Erythroblast (primary cell): ENCODE measurements at regions not wholly inside any gene's neighbourhood (a gene's known extent, or its start where the extent isn't known, plus 50 kb on each side); places are given as distances from the start of the nearest gene placed in this dataset.
A peak's percentile ranks its signal among the peaks of the same experiment; 100 is the strongest.
"Not testable (repeated sequence)": the region's sequence is repeated elsewhere in the genome, so short reads cannot be mapped to it uniquely, and the experiment has no call there.

Experiments
- DNase-seq, 2 experiments: peaks; one replicate each; lab custom pipeline; 2025; lab: John Stamatoyannopoulos, UW
- GATA1 ChIP-seq: IDR thresholded peaks from 2 replicates; pipeline ENCODE4 v1.6.1; 2011; ENCODE audit warnings: low read depth, mild to moderate bottlenecking, control low read depth, low read length, moderate library complexity
- POLR2A ChIP-seq: IDR thresholded peaks from 2 replicates; pipeline ENCODE4 v1.6.1; 2011; ENCODE audit warnings: mild to moderate bottlenecking, low read length

DNA sequence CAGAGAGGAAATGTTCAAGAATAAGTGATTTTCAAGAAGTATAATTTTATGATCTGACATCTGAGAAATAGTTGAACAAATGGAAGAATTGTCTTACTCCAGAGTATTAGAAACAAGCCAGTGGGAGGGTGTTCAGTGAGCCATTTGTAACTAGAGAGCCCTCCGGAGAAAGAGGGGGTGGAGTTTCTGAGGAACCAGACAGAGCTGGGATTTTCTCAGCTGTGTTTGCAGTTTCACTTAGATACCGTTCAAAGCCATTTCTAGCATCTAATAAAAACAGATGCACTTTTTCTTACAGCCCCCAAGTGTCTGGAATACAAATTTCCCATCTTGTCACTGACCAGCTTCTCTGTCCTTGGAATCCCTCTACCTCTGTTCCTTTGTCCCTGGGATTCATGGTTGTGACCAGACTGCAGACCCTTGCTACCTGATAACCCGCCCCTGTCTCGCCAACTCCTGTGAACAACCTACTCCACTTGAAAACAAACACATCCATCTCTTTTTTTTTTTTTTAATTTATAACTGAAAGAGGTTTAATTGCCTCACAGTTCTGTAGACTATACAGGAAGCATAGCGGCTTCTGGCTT, 132.8 kb upstream of the KLF3 start:
- DNase-seq = no peak
- no peak for TF ChIP-seq GATA1
- no peak for TF ChIP-seq POLR2A

DNA sequence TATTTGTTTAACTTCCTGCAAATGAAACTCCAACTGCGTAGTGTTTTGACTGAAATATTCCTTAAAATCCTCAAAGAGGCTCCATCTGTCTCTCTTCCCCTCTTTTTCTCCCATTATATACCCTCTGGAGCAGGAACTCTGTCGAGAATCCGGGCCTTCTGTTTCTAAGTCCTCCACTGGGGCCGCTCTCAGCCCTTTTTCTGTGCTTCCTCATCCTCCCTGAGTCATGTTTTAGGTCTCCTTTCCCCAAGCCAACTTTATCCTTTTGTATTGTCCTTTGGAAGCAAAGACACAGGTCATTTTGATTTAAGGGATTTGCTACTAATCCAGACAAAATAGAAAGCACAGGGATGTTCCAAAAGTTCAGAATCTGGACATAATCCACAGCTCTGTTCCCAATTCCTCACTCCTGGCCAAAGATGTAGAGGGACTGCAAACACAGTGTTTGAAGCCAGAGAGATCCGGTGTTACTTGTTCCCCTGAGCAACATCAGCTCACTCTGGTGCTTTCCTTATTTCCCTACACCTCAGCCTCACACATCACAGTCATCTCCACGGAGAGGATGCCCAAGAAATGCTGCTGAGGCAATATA, 131.0 kb upstream of the KLF3 start:
- no peak for DNase-seq
- TF ChIP-seq POLR2A (no peak), GATA1 (no peak)

DNA sequence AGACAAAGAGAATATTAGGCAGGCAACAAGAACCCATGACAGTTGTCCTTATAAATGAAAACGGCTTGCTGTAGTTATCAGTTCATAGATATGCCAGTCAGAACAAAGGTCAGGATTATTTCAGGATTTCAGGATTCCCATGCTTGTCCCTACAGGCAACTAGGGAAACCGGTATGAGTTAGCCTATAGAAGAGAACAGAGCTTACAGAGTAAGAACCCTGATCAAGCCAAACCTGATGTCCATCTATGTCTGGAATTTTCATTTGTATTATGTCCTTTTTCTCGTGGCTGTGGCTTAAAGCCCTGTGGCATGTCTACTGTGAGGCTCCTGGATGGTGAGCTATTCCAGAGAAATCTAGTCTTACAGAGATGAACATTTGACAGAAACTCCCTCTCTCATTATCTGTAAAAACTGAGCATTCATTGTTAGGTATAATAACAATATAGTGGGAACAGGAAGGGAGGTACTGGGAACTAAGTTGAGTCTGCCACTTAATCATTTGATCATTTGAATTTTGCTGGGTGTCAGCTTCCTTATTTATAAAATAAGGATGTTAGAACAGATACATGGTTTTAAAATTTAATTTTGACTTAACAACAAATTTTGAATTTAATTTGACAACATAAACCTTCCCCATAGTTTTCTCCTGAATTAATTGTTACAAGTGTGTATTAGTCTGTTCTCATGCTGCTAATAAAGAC, 129.5 kb upstream of the KLF3 start:
- no peak for DNase-seq
- TF ChIP-seq POLR2A (no peak), GATA1 (no peak)

DNA sequence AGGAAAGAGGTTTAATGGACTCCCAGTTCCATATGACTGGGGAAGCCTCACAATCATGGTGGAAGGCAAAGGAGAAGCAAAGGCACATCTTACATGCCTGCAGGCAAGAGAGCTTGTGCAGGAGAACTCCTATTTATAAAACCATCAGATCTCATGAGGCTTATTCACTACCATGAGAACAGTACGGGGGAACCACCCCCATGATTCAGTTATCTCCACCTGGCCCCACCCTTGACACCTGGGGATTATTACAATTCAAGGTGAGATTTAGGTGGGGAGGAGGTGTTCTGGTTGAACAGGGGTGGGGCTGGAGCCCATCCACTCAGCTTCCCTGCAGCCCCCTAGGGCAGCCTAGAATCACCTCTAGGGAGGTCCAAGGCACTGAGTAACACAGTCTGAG, 128.9 kb upstream of the KLF3 start:
- DNase-seq = not testable (repeated sequence)

DNA sequence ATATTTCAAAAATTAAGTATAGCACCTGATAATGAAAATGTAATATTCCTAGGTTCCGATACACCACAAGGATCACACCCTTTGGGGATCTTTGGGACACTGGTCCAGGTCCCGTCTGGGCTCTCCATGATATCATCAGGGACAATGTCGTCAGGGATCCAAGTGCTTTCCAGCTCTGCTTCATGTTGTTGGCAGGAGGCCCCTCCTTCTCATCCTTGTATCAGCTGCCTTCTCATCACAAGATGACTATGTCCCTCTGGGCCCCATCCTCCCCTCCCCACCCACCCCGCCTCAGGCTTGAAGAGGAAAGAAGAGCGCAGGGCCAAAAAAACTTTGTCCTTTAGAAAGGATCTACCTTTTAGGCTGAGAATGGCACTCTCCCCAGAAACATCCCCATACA, 128.3 kb upstream of the KLF3 start:
- TF ChIP-seq GATA1 (no peak), POLR2A (no peak)
- peak; percentile 59 to 72 for DNase-seq

DNA sequence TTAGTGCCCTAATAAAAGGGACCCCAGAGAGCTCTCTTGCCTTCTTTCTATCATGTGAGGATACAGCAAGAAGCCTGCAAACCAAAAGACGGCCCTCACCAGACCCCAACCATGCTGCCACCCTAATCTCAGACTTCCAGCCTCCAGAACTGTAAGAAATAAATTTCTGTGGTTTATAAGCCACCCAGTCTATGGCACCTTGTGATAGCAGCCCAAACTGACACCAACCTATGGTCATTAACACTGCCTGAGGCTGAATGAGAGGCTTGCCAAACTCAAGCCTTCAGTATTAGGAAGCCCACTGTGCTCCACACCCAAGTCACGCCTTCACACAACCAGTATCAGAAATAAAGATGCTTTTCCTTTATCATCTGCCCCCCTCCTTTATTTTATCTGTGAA, 127.3 kb upstream of the KLF3 start:
- TF ChIP-seq GATA1 = no peak
- TF ChIP-seq POLR2A = no peak
- DNase-seq = peak in 1 of 2 experiments; percentile 33

DNA sequence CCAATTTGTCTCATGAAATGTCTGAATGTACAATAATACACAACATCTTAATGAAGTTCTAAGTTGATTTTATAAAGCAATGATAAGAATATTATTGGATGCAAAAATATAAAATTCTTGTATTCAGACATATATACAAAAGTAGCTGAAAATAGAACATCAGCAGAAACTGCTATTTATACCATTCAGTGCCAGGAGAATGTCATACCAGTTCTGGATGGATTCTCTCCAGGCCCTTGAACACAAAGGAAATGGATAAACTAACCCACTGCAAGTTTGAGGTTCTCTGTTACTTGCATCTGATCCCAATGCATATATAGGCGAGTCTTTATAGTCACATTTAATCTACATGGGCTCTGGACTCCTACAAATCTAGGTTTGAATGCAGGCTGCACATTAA, 126.3 kb upstream of the KLF3 start:
- TF ChIP-seq GATA1 (no peak), POLR2A (no peak)

DNA sequence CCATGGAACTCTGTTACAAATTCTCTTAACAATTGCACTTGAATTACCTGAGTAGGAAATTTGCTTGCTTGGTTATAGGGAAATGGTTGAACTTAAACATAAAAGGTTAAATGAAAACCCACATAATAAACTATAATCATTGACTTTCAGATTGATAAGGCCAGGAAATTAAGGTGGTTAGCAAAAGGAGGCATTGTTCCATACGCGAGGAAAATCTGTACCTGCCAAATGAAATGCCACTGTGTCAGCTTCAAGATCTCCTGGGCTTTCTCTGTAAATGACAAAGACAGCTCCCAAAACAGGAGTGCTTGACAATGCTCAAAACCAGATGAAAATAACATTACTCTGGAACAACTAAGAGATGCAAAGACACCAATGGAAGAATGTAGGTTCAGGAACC, 125.5 kb upstream of the KLF3 start:
- TF ChIP-seq GATA1 (no peak), POLR2A (no peak)
- DNase-seq = no peak

More for the DNA sequence above, 126.3 kb upstream of the KLF3 start:
- DNase-seq = no peak

DNA sequence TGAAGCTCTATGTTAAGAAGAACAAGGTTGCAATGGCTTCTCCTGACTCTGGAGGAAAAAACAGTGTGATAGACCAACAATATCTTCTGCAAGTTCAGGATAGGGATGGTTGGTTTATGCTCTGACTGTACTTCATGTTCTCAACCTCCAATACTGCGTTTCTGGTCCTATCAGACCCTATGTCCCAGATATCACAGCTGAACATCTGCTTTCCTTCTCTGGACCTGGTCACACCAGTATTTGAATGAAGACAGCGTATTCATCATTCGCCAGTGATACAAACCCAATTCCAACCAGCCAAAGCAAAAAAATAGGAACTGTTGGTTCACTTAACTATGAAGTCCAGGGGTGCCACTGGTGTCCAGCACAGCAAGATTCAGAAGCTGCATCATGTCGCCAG, 124.5 kb upstream of the KLF3 start:
- DNase-seq = peak; percentile 55 to 79
- TF ChIP-seq POLR2A (no peak), GATA1 (no peak)

DNA sequence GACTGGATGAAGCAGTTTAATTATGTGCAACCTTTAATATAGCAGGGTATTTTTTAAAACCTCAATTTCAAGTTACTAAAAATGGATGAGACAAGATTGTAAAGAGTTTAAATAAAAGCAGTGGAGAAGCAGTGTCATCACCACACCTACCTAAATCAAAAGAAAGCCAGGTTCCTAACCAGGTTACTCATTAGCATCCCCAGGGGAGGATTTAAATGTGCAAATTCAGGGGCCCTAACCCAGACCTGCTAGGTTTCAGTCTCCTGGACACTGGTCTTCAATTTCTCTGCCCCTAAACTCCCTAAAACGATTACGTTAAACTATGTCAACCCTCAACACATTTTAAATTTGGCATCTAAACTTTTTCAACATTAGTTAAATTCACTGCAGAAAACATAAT, 116.9 kb upstream of the KLF3 start:
- TF ChIP-seq GATA1 (no peak), POLR2A (no peak)
- DNase-seq = no peak

DNA sequence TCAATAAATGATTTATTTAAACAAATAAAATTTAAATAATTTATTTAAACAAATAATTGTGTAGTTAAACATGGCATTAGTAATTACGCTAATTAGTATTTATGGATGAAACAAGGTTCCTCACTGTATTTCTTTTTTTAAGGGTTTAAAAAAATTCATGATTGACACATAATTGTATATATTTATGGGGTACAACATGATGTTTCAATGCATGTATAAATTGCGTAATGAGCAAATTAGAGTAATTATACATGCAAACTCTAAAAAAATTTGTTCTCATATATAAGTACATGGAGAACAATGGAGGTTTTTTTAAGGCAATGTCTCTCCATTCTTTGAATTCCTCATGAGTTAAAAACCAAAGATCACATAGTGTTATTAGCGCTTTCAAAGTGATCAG, 115.7 kb upstream of the KLF3 start:
- no peak for TF ChIP-seq GATA1
- no peak for TF ChIP-seq POLR2A
- DNase-seq = no peak

DNA sequence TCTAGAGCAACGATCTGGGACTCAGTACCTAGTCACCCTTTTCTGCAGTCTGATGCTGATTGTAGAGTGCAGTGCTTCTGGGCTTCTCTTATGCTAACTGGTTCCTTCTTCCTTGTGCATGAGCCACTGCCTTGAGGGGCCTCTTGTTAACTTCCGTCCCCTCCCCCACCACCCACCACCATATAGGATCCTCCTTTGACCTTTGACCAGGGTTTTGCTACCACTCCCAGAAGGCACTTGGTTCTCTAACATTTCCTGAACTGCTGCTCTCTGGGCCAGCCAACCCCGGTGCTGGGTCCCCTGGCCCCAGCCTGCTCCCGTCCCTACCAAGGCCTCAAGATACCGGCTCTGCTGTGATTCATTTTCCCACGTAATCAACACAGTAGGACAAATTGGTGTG, 104.6 kb upstream of the KLF3 start:
- DNase-seq = no peak
- TF ChIP-seq POLR2A (no peak), GATA1 (no peak)

DNA sequence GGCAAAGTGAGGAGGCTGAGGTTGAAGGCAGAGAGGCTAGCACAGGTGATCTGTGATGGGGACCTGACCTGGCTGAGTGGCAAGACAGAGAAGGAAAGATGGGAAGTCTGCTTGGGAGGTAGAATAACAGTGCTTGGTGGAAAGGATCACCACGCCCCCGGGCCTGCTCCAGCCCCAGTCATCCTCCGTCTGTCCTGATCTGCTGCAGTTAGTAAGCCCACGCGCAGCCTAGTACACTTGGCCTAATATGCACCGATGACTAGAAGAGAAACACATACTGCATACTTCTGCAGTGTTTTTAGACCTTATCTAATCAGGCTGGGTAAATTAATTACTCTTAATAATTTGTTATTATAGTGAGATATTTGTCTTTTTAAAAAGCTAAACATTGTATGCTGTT, 103.7 kb upstream of the KLF3 start:
- no peak for DNase-seq
- TF ChIP-seq POLR2A = no peak
- TF ChIP-seq GATA1 = no peak

DNA sequence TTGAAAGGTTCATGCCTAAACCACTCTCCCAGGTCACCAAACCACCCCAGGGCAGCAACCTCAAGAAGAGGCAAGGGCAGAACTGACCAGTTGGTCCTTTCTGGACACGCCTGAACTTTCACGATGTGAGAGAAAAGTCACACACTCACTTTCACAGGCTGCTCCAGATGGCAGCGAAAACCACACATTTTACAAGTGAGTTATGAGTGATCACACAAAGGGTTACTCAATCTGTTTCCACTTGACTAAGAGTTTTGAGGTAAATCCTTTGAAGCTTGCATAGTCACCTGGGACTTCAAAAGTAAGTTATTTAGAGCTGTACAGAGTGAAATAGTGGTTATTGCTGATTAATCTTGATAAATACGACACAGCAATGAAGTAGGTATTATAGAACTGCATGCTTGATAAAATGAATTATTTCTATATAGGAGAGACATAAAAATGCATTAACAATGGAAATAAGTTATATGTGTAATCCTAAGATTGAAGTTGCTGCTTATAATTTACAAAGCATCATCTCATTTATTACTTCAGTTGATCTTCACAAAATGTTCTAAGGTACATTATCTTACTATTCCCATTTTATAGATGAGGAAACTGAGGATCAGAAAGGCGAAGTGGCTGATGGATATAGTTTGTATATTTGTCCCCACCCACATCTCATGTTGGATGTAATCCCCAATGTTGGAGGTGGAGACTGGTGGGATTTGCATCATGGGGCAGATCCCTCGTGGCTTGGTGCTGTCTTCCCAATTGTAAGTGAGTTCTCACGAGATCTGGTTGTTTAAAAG, 103.0 kb upstream of the KLF3 start:
- DNase-seq = no peak
- no peak for TF ChIP-seq POLR2A
- no peak for TF ChIP-seq GATA1

DNA sequence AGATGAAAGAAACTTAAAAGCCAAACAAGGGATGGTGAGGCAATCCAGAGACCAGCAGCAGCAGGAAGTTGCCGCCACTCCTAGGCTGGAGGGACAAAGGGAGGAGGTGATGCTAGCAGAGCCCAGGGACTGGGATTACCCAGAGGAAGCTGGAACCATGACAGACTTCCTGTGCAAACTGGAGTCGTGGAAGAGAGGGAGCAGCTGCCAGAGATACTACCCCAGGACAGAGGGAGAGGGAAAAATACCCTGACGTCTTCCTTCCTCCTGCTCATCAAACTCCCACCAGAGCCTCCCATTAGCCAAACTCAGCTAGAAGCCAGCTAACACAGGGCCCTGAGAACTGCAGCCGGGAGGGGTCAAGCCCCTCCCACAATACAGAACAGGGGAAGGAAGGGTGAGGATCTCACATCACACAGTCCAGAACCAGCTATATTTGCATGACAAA, 101.2 kb upstream of the KLF3 start:
- TF ChIP-seq GATA1 (no peak), POLR2A (no peak)
- DNase-seq = no peak
